ENCODE measurements at regions not wholly inside any gene's neighbourhood (a gene's known extent, or its start where the extent isn't known, plus 50 kb on each side); places are given as distances from the start of the nearest gene placed in this dataset.

GRCh38 chr6:74997646-74998045, 208.2 kb downstream of the COL12A1 start:
- no peak for DNase-seq
- Histone ChIP-seq H3K4me1 (ENCODE audit: control insufficient read depth in 1 of 2, insufficient read depth in 2 of 2, low read length in 2 of 2) (no peaks in the 10 kb centered on the region), H3K36me3 (ENCODE audit: control insufficient read depth in 1 of 2, insufficient read depth in 2 of 2, low read length in 1 of 2) (no peaks in the 10 kb centered on the region), H3K27me3 (ENCODE audit: control insufficient read depth in 1 of 2, insufficient read depth in 2 of 2, low read length in 1 of 2) (no peaks in the 10 kb centered on the region), H3K9me3 (ENCODE audit: control insufficient read depth, low read length) (no peaks in the 10 kb centered on the region), H3K4me3 (ENCODE audit: low read length in 2 of 2) (no peak overlapping the region), H3K27ac (ENCODE audit: low read depth in 1 of 2, low read length in 2 of 2) (no peak overlapping the region)
- WGBS, 2 donors = 93 to 94% methylated on average over 1 of the region's 1 CpG
- ATAC-seq (ENCODE audit: low FRiP score) = no peak
- intact Hi-C loops (cut with DNase I) = no loop called here

- no peaks in the 10 kb centered on the region for H3K27me3 ChIP-seq (ENCODE audit: control insufficient read depth in 1 of 2, insufficient read depth in 2 of 2, low read length in 1 of 2)
- H3K9me3 ChIP-seq (ENCODE audit: control insufficient read depth, low read length) = no peaks in the 10 kb centered on the region
- ATAC-seq (ENCODE audit: low FRiP score) = no peak
- no peak overlapping the region for H3K4me3 ChIP-seq (ENCODE audit: low read length in 2 of 2)
- intact Hi-C loops (cut with DNase I) = no loop called here
- no peak for DNase-seq
- no peak overlapping the region for H3K27ac ChIP-seq (ENCODE audit: low read depth in 1 of 2, low read length in 2 of 2)
- H3K4me1 ChIP-seq (ENCODE audit: control insufficient read depth in 1 of 2, insufficient read depth in 2 of 2, low read length in 2 of 2) = no peaks in the 10 kb centered on the region
- H3K36me3 ChIP-seq (ENCODE audit: control insufficient read depth in 1 of 2, insufficient read depth in 2 of 2, low read length in 1 of 2) = no peaks in the 10 kb centered on the region
- 68 to 78% methylated on average over 1 of the region's 1 CpG for WGBS, 2 donors
Observed at GRCh38 chr6:74993136-74993535, 212.7 kb downstream of the COL12A1 start.

- intact Hi-C loops (cut with DNase I) = no loop called here
- Histone ChIP-seq H3K9me3 (ENCODE audit: control insufficient read depth, low read length) (peaks cover 2% of the 10 kb centered on the region), H3K4me3 (ENCODE audit: low read length in 2 of 2) (no peak overlapping the region), H3K27me3 (ENCODE audit: control insufficient read depth in 1 of 2, insufficient read depth in 2 of 2, low read length in 1 of 2) (no peaks in the 10 kb centered on the region), H3K36me3 (ENCODE audit: control insufficient read depth in 1 of 2, insufficient read depth in 2 of 2, low read length in 1 of 2) (no peaks in the 10 kb centered on the region), H3K4me1 (ENCODE audit: control insufficient read depth in 1 of 2, insufficient read depth in 2 of 2, low read length in 2 of 2) (no peaks in the 10 kb centered on the region), H3K27ac (ENCODE audit: low read depth in 1 of 2, low read length in 2 of 2) (no peak overlapping the region)
- 82 to 87% methylated on average over 3 of the region's 3 CpGs for WGBS, 2 donors
- no peak for ATAC-seq (ENCODE audit: low FRiP score)
- DNase-seq = no peak
Observed at GRCh38 chr6:74991573-74992332, 214.1 kb downstream of the COL12A1 start.

- ATAC-seq (ENCODE audit: low FRiP score) = no peak
- Histone ChIP-seq H3K4me3 (ENCODE audit: low read length in 2 of 2) (no peak overlapping the region), H3K36me3 (ENCODE audit: control insufficient read depth in 1 of 2, insufficient read depth in 2 of 2, low read length in 1 of 2) (no peaks in the 10 kb centered on the region), H3K27me3 (ENCODE audit: control insufficient read depth in 1 of 2, insufficient read depth in 2 of 2, low read length in 1 of 2) (no peaks in the 10 kb centered on the region), H3K27ac (ENCODE audit: low read depth in 1 of 2, low read length in 2 of 2) (no peak overlapping the region), H3K4me1 (ENCODE audit: control insufficient read depth in 1 of 2, insufficient read depth in 2 of 2, low read length in 2 of 2) (no peaks in the 10 kb centered on the region), H3K9me3 (ENCODE audit: control insufficient read depth, low read length) (no peaks in the 10 kb centered on the region)
- DNase-seq = no peak
- WGBS, 2 donors = 95% methylated on average over 7 of the region's 7 CpGs
- intact Hi-C loops (cut with DNase I) = no loop called here
Observed at GRCh38 chr6:74979065-74979766, 226.6 kb downstream of the COL12A1 start.

- H3K4me1 ChIP-seq (ENCODE audit: control insufficient read depth in 1 of 2, insufficient read depth in 2 of 2, low read length in 2 of 2) = no peaks in the 10 kb centered on the region
- H3K36me3 ChIP-seq (ENCODE audit: control insufficient read depth in 1 of 2, insufficient read depth in 2 of 2, low read length in 1 of 2) = no peaks in the 10 kb centered on the region
- DNase-seq = no peak
- ATAC-seq (ENCODE audit: low FRiP score) = no peak
- H3K27me3 ChIP-seq (ENCODE audit: control insufficient read depth in 1 of 2, insufficient read depth in 2 of 2, low read length in 1 of 2) = no peaks in the 10 kb centered on the region
- intact Hi-C loops (cut with DNase I) = no loop called here
- H3K4me3 ChIP-seq (ENCODE audit: low read length in 2 of 2) = no peak overlapping the region
- no peaks in the 10 kb centered on the region for H3K9me3 ChIP-seq (ENCODE audit: control insufficient read depth, low read length)
- 27 to 28% methylated on average over 2 of the region's 2 CpGs for WGBS, 2 donors
- H3K27ac ChIP-seq (ENCODE audit: low read depth in 1 of 2, low read length in 2 of 2) = no peak overlapping the region
Observed at GRCh38 chr6:74976701-74977100, 229.2 kb downstream of the COL12A1 start.

GRCh38 chr6:74976026-74976425, 229.8 kb downstream of the COL12A1 start:
- DNase-seq (no peak), ATAC-seq (ENCODE audit: low FRiP score) (no peak)
- Histone ChIP-seq H3K9me3 (ENCODE audit: control insufficient read depth, low read length) (no peaks in the 10 kb centered on the region), H3K27me3 (ENCODE audit: control insufficient read depth in 1 of 2, insufficient read depth in 2 of 2, low read length in 1 of 2) (no peaks in the 10 kb centered on the region), H3K4me3 (ENCODE audit: low read length in 2 of 2) (no peak overlapping the region), H3K36me3 (ENCODE audit: control insufficient read depth in 1 of 2, insufficient read depth in 2 of 2, low read length in 1 of 2) (no peaks in the 10 kb centered on the region), H3K4me1 (ENCODE audit: control insufficient read depth in 1 of 2, insufficient read depth in 2 of 2, low read length in 2 of 2) (no peaks in the 10 kb centered on the region), H3K27ac (ENCODE audit: low read depth in 1 of 2, low read length in 2 of 2) (no peak overlapping the region)
- intact Hi-C loops (cut with DNase I) = no loop called here

- DNase-seq (no peak), ATAC-seq (ENCODE audit: low FRiP score) (no peak)
- Histone ChIP-seq H3K27me3 (ENCODE audit: control insufficient read depth in 1 of 2, insufficient read depth in 2 of 2, low read length in 1 of 2) (no peaks in the 10 kb centered on the region), H3K36me3 (ENCODE audit: control insufficient read depth in 1 of 2, insufficient read depth in 2 of 2, low read length in 1 of 2) (no peaks in the 10 kb centered on the region), H3K9me3 (ENCODE audit: control insufficient read depth, low read length) (no peaks in the 10 kb centered on the region), H3K27ac (ENCODE audit: low read depth in 1 of 2, low read length in 2 of 2) (no peak overlapping the region), H3K4me1 (ENCODE audit: control insufficient read depth in 1 of 2, insufficient read depth in 2 of 2, low read length in 2 of 2) (no peaks in the 10 kb centered on the region), H3K4me3 (ENCODE audit: low read length in 2 of 2) (no peak overlapping the region)
- intact Hi-C loops (cut with DNase I) = no loop called here
Observed at GRCh38 chr6:74973591-74973990, 232.3 kb downstream of the COL12A1 start.

GRCh38 chr6:74971633-74972032, 234.2 kb downstream of the COL12A1 start:
- Histone ChIP-seq H3K27ac (ENCODE audit: low read depth in 1 of 2, low read length in 2 of 2) (no peak overlapping the region), H3K4me3 (ENCODE audit: low read length in 2 of 2) (no peak overlapping the region), H3K9me3 (ENCODE audit: control insufficient read depth, low read length) (no peaks in the 10 kb centered on the region), H3K4me1 (ENCODE audit: control insufficient read depth in 1 of 2, insufficient read depth in 2 of 2, low read length in 2 of 2) (no peaks in the 10 kb centered on the region), H3K27me3 (ENCODE audit: control insufficient read depth in 1 of 2, insufficient read depth in 2 of 2, low read length in 1 of 2) (no peaks in the 10 kb centered on the region), H3K36me3 (ENCODE audit: control insufficient read depth in 1 of 2, insufficient read depth in 2 of 2, low read length in 1 of 2) (no peaks in the 10 kb centered on the region)
- ATAC-seq (ENCODE audit: low FRiP score) (no peak), DNase-seq (no peak)
- intact Hi-C loops (cut with DNase I) = no loop called here

GRCh38 chr6:74969591-74970267, 236.1 kb downstream of the COL12A1 start:
- no peaks in the 10 kb centered on the region for H3K4me1 ChIP-seq (ENCODE audit: control insufficient read depth in 1 of 2, insufficient read depth in 2 of 2, low read length in 2 of 2)
- DNase-seq (no peak), ATAC-seq (ENCODE audit: low FRiP score) (no peak)
- 24 to 34% methylated on average over 4 of the region's 4 CpGs for WGBS, 2 donors
- intact Hi-C loops (cut with DNase I) = no loop called here
- no peak overlapping the region for H3K27ac ChIP-seq (ENCODE audit: low read depth in 1 of 2, low read length in 2 of 2)
- peaks cover 2% of the 10 kb centered on the region for H3K9me3 ChIP-seq (ENCODE audit: control insufficient read depth, low read length)
- no peaks in the 10 kb centered on the region for H3K27me3 ChIP-seq (ENCODE audit: control insufficient read depth in 1 of 2, insufficient read depth in 2 of 2, low read length in 1 of 2)
- no peaks in the 10 kb centered on the region for H3K36me3 ChIP-seq (ENCODE audit: control insufficient read depth in 1 of 2, insufficient read depth in 2 of 2, low read length in 1 of 2)
- no peak overlapping the region for H3K4me3 ChIP-seq (ENCODE audit: low read length in 2 of 2)

Data from aorta (tissue), 5 donors.